HG02943 (cell line): ENCODE measurements at regions not wholly inside any gene's neighbourhood (a gene's known extent, or its start where the extent isn't known, plus 50 kb on each side); places are given as distances from the start of the nearest gene placed in this dataset.
"Not testable (repeated sequence)": the region's sequence is repeated elsewhere in the genome, so short reads cannot be mapped to it uniquely, and the experiment has no call there.

ENCODE experiments used
- ATAC-seq: cut with Tn5 transposase; IDR thresholded peaks from one replicate; pipeline ENCODE4 v1.9.1; 2021; ENCODE audit warnings: mild to moderate bottlenecking, low read depth, moderate library complexity; ENCODE audit not compliant: unreplicated experiment

- no peak for ATAC-seq
These were observed 284.8 kb upstream of the HS6ST1 start for GRCh38 chr2:128603411-128603924.

- no peak for ATAC-seq
These were observed 285.4 kb upstream of the HS6ST1 start for GRCh38 chr2:128604045-128604444.

- not testable (repeated sequence) for ATAC-seq
These were observed 285.9 kb upstream of the HS6ST1 start for GRCh38 chr2:128604581-128604980.

GRCh38 chr2:128605421-128605820 lies 286.8 kb upstream of the HS6ST1 start:
- no peak for ATAC-seq

DNA sequence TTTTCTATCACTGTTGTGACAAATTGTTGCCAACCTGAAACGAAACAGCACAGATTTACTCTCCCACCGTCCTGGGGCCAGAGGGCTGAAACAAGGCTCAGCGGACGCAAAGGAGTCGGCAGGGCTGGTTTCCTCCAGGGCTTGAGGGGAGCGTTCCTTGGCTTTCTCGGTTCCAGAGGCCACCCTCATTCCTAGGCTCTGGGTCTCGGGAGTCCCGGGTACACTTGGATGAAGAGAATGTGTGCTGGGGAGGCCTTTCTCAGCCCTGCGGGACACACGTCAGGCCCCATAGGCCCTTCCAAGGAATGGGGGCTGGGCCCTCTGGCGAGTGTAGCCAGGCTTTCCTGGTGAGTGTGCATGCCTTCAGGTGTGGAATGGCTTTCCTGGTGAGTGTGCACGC lies 287.3 kb upstream of the HS6ST1 start:
- no peak for ATAC-seq

DNA sequence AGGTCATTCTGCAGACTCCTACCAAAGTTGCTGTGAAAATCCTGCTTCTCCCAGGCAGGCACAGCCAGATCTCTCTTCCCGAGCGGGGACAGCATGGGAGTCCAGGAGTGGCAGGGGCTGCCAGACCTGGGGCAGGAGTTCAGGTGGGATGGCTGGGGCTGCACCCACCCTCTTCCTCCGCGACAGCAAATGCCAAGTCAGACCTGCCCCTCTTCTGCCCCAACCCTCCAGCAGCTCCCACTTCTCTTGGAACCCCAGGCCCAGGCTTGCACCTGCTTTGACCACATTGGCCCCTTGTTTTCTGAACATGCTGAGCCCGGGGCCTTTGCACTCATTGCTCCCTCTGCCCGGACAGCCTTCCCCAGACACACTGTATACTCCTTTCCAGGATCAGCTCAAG lies 288.2 kb upstream of the HS6ST1 start:
- no peak for ATAC-seq

DNA sequence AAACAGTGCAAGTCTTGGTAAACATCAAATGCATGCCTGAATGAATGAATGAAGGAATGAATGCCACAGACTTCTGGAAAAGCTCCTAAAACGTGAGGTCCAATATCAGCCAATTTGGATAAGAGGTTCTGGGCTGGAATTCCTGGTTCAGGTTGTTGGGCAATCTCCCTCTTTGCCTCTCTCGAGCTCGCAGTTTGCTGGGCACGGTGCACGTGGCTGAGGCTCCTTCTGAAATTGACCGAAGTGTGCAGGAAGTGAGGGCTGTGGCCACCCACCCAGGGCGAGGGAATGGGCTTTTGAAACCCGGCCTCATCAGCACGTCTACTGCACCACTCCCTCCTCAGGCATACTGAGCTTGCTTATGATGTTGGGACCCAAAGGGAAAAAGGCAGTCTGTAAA lies 288.8 kb upstream of the HS6ST1 start:
- ATAC-seq = no peak

DNA sequence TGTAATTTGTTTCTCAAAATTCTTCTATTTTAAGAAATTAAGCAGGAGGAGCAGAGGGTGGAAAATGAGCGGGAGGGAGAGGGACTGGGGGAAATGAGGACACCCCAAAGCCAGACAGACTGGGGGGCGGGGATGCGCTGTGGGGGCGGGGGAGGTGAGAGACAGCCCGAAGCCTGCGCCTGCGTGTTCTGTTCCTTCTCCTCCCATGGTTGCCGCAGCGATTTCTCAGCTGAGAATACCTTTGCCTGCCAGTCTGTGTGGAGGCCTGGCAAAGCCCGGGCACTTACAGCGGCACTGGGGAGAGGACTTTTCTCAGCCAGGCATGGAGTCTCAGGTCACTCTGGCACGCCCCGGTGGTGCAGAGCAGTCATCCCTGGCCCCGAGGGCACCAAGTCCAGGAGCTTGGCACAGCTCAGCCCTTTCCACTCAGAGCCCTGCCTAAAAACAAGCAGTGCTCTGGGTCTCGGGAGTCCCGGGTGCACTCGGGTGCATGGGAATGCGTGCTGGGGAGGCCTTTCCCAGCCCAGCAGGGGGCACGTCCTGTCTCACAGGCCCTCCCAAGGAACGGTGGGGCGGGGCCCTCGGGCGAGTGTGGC lies 289.3 kb upstream of the HS6ST1 start:
- no peak for ATAC-seq

DNA sequence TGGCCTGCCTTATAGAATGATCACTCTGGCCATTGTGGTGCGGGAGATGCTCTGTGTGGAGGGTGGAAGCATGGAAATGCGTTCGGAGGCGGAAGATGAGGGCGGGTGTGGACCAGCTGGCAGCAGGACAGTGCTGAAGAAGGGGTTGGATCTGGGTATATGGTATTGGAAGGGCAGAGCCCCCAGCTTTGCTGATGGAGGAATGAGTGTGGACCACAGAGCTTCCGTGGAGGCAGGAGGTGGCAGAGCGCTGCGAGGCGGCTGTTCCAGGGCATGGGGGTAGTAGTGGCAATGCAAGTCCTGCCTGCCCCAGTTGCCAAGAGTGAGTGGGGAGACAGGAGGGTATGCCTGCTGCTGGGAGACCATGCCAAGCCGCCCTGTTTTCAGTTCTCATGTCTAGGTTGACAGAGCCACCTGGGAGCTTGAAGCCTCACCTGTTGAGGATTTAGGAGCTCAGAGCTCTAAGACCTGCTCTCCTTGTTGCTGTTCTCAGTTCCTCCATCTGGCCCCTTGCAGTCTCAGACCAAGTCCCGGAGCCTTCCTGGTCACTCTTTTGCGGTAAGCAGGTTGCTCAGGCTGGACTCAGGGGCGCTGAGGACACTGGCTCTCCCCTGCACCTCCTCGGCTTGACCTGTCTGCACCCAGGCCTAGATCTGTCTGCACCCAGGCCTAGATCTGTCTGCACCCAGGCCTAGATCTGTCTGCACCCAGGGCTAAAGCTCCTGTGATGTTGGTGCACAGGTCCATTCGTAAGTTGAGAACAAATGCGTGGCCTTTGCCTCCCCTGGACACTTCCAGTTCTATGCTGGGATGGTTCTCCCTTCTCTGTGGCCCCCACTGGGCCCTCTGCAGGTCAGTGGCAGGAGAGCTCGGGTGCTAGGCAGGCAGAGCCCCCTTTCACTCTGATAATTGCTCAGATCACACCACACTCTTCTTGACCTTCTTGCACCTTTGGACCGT lies 290.5 kb upstream of the HS6ST1 start:
- ATAC-seq = no peak

DNA sequence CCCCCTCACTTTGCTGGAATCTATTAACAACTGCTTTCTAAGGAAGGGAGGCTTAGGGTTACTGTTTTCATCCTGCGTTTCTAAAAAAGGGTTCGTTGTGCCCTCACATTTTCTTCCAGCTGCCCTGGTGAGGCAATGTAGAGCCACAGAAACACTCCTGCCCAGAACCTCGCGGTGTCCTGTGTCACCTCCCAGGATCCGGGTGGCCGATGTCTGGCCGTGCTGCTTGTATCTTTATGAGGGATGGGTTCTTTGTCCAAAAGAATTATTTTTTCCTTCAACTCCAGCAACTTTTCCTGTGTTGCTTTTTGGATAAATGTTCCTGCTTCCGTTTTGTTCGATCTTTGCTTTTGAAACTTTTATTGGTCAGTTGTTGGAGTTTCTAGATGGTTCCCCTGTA lies 291.8 kb upstream of the HS6ST1 start:
- ATAC-seq = no peak

GRCh38 chr2:128611421-128612320 lies 293.0 kb upstream of the HS6ST1 start:
- no peak for ATAC-seq

DNA sequence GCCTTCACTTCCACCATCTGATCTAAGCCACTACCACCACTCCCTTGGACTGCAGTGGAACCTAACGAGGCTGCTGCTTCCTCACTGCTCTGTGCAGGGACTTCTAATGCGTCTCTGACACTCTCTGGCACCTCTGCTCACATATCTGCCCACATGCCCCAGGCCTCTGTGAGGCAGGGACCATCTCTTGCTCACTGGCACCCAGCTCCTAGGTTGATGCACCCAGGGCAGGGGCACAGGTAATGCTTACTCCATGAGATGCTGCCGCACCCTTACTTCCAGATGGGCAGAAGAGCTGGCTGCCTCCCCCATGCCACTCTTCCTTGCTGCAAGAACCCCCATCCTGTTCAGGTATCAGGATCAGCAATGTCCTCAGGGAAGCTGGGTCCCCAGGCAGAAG lies 294.0 kb upstream of the HS6ST1 start:
- no peak for ATAC-seq

GRCh38 chr2:128613351-128613750 lies 294.7 kb upstream of the HS6ST1 start:
- no peak for ATAC-seq

- ATAC-seq = no peak
These were observed 295.2 kb upstream of the HS6ST1 start for GRCh38 chr2:128613876-128614275.

DNA sequence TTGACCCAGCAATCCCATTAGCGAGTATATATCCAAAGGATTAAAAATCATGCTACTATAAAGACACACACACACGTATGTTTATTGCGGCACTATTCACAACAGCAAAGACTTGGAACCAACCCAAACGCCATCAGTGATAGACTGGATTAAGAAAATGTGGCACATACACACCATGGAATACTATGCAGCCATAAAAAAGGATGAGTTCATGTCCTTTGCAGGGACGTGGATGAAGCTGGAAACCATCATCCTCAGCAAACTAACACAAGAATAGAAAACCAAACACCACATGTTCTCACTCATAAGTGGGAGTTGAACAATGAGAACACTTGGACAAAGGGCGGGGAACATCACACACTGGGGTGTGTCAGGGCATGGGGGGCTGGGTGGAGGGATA lies 296.2 kb upstream of the HS6ST1 start:
- ATAC-seq = not testable (repeated sequence)

GRCh38 chr2:128615571-128615970 lies 296.9 kb upstream of the HS6ST1 start:
- ATAC-seq = no peak

DNA sequence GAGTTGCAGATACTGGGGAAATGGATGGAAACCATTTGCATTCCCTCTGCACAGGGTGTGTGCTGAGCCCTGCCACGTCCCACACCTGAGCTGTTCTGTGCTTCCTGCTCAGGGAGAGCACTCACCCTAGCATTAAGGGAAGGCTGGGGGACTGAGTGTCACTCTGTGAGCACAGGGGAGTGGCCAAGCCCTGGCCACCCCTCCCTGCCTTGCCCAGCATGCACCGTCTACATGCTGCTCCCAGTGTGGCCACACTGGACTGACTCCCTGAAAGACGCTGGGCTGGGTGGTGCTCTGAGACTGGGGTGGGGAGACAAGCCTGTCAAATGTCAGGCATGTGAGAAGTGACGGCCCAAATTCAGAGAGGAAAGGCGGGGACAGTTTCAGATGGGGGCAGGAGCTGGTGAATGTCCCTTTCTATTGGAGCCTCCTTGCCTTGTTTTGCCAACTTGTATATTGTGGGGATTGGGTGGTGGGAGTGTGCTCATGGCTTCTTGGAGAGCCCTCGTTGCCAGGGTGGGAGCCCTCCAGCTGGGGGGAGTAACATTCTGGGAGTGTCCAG lies 298.4 kb upstream of the HS6ST1 start:
- ATAC-seq = no peak

GRCh38 chr2:128617661-128618060 lies 299.0 kb upstream of the HS6ST1 start:
- no peak for ATAC-seq

DNA sequence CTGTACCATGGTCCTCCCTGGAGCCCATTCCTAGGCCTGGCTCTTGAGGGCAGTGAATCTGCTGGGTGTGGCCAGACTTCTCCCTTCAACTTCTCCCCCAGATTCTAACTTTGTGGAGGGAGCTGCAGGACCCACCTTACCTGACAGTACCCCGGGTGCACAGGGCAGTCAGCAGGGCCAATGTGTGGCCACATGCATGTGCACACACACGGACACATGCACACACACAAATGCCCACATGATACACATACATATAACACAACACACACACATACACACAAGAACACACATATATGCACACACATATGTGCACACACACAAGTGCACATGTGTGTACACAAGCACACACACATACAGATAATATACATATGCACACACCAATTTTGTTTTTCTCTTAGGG lies 300.0 kb upstream of the HS6ST1 start:
- no peak for ATAC-seq
